IPS-18a (cell line): ENCODE measurements at regions not wholly inside any gene's neighbourhood (a gene's known extent, or its start where the extent isn't known, plus 50 kb on each side); places are given as distances from the start of the nearest gene placed in this dataset.

Experiments
- H3K27ac ChIP-seq: one replicate; pipeline ENCODE4 v1.5.1; 2013; ENCODE audit warnings: low read length
- H3K27me3 ChIP-seq: one replicate; pipeline ENCODE4 v1.6.1; 2013; ENCODE audit warnings: mild to moderate bottlenecking, low read length; ENCODE audit not compliant: control insufficient read depth, insufficient read depth
- H3K36me3 ChIP-seq: one replicate; pipeline ENCODE4 v1.6.1; 2013; ENCODE audit warnings: low read depth, low read length; ENCODE audit not compliant: control insufficient read depth
- H3K4me1 ChIP-seq: one replicate; pipeline ENCODE4 v1.6.1; 2013; ENCODE audit warnings: low read depth, low read length; ENCODE audit not compliant: control insufficient read depth
- H3K4me3 ChIP-seq: one replicate; pipeline ENCODE4 v1.5.1; 2013; ENCODE audit warnings: low read length
- H3K9ac ChIP-seq: one replicate; pipeline ENCODE4 v1.6.1; 2013; ENCODE audit warnings: mild to moderate bottlenecking, low read length, moderate library complexity
- H3K9me3 ChIP-seq: one replicate; pipeline ENCODE4 v1.6.1; 2013; ENCODE audit warnings: low read depth, low read length; ENCODE audit not compliant: control insufficient read depth

- Histone ChIP-seq H3K27ac (peak overlapping the region; percentile 99), H3K4me1 (peaks cover 38% of the 10 kb centered on the region), H3K9ac (peak overlapping the region; percentile 100), H3K4me3 (peak overlapping the region; percentile 98), H3K9me3 (no peaks in the 10 kb centered on the region), H3K27me3 (no peaks in the 10 kb centered on the region), H3K36me3 (peaks cover 15% of the 10 kb centered on the region)
Measured at GRCh38 chrX:134174273-134174660, 62.7 kb upstream of the CCDC160 start.

- H3K4me3 ChIP-seq, result peak overlapping the region; percentile 98
- peaks cover 44% of the 10 kb centered on the region for H3K4me1 ChIP-seq
- no peaks in the 10 kb centered on the region for H3K27me3 ChIP-seq
- peaks cover 10% of the 10 kb centered on the region for H3K36me3 ChIP-seq
- H3K9me3 ChIP-seq, result no peaks in the 10 kb centered on the region
- H3K27ac ChIP-seq, result peak overlapping the region; percentile 99
- H3K9ac ChIP-seq, result peak overlapping the region; percentile 100
Measured at GRCh38 chrX:134174859-134175258, 62.1 kb upstream of the CCDC160 start.

DNA sequence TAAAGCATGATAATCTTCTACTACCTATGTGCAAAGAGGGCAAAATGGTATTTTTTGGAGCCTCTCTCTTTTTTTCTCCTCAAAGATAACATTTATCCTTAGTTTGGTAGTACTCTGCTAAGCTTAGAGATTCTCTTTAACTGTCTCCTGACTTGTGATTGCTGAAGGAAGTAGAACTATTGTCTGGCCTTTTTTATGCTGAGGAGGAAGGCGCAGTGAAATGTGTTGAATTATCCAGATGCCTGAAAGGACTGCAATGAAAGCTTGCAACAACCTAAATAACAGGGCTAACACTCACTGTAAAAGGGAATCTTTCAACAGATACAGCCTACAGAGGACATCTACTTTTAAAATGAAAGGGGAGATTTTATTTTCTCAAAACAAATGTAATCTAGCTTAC lies 59.5 kb upstream of the CCDC160 start:
- Histone ChIP-seq H3K27me3 (no peaks in the 10 kb centered on the region), H3K4me1 (peaks cover 65% of the 10 kb centered on the region), H3K9me3 (peaks cover 4% of the 10 kb centered on the region), H3K27ac (no peak overlapping the region), H3K4me3 (peak overlapping the region; percentile 43), H3K9ac (peak overlapping the region; percentile 42), H3K36me3 (no peaks in the 10 kb centered on the region)

GRCh38 chrX:134180601-134181274 lies 56.2 kb upstream of the CCDC160 start:
- H3K36me3 ChIP-seq, result no peaks in the 10 kb centered on the region
- H3K4me1 ChIP-seq, result peaks cover 54% of the 10 kb centered on the region
- peak overlapping the region; percentile 26 for H3K4me3 ChIP-seq
- no peak overlapping the region for H3K9ac ChIP-seq
- H3K27me3 ChIP-seq, result no peaks in the 10 kb centered on the region
- no peak overlapping the region for H3K27ac ChIP-seq
- peaks cover 4% of the 10 kb centered on the region for H3K9me3 ChIP-seq

- Histone ChIP-seq H3K9ac (no peak overlapping the region), H3K36me3 (no peaks in the 10 kb centered on the region), H3K9me3 (peaks cover 4% of the 10 kb centered on the region), H3K4me1 (peaks cover 49% of the 10 kb centered on the region), H3K4me3 (peak overlapping the region; percentile 26), H3K27ac (no peak overlapping the region), H3K27me3 (no peaks in the 10 kb centered on the region)
Measured at GRCh38 chrX:134181275-134181660, 55.7 kb upstream of the CCDC160 start.

- no peaks in the 10 kb centered on the region for H3K36me3 ChIP-seq
- H3K27me3 ChIP-seq, result no peaks in the 10 kb centered on the region
- peaks cover 4% of the 10 kb centered on the region for H3K9me3 ChIP-seq
- H3K9ac ChIP-seq, result no peak overlapping the region
- H3K27ac ChIP-seq, result no peak overlapping the region
- no peak overlapping the region for H3K4me3 ChIP-seq
- H3K4me1 ChIP-seq, result peaks cover 33% of the 10 kb centered on the region
Measured at GRCh38 chrX:134183665-134184064, 53.3 kb upstream of the CCDC160 start.

DNA sequence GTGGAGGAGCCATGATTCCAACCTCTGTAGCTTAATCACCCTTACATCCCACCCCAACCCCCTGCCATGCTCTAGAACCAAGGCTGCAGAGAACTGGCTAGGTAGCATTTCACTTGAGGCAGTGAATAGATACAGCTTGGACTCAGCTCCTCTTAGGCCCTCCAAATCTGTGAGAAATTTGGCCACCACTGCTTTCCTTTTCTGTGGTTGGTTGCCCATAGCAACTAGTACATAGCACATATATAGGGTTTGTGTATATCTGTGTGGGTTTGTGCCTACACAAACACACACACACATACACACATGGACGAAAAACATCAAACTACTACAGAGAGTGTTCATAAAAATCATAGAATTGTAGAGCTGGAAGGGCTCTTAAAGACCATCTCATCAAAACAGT lies 52.0 kb upstream of the CCDC160 start:
- H3K9ac ChIP-seq, result no peak overlapping the region
- no peaks in the 10 kb centered on the region for H3K27me3 ChIP-seq
- H3K4me3 ChIP-seq, result no peak overlapping the region
- no peak overlapping the region for H3K27ac ChIP-seq
- H3K36me3 ChIP-seq, result no peaks in the 10 kb centered on the region
- H3K4me1 ChIP-seq, result peaks cover 20% of the 10 kb centered on the region
- peaks cover 4% of the 10 kb centered on the region for H3K9me3 ChIP-seq

DNA sequence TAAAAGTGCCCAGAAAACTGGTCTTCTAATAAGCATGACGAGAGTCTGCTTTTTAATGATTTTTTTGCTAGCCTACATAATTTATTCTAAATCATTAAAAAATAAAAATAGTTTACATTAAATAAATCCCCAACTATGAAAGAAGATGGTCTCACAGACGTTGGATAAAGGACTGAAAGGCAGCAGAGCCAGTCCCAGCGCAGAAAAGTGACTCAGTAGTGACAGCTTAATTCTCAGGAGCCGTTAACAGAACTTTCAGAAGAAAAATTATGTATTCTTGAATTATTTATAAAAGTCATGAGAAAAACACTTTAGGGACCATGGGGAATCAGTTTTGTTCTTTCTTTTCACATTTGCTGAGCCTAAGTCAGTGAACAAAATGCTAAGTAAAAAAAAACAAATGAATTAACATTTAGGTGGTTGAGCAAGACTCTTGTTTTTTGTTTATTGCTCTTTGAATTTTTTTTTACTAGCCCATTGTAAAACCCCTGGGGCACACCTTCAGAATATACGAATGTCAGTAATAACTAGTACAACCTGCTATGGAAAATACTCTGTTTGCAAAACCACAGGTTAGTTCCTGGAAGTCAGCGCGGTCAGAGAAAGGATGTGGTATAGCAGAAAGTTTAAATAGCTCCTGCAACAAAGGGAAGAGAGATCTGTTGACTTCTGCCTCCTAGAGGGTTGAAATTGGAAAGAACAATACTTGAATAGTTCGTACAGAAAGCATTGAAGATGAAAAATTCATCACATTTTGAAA lies 50.4 kb upstream of the CCDC160 start:
- peaks cover 7% of the 10 kb centered on the region for H3K4me1 ChIP-seq
- H3K9ac ChIP-seq, result no peak overlapping the region
- H3K4me3 ChIP-seq, result no peak overlapping the region
- H3K36me3 ChIP-seq, result no peaks in the 10 kb centered on the region
- H3K9me3 ChIP-seq, result peaks cover 4% of the 10 kb centered on the region
- H3K27me3 ChIP-seq, result no peaks in the 10 kb centered on the region
- H3K27ac ChIP-seq, result no peak overlapping the region
